Mesenchymal stem cell (in vitro differentiated cells and primary cell): ENCODE measurements at regions not wholly inside any gene's neighbourhood (a gene's known extent, or its start where the extent isn't known, plus 50 kb on each side); places are given as distances from the start of the nearest gene placed in this dataset.

Experiments used
- DNase-seq: peaks from one replicate; pipeline ENCODE4 v3.0.0-alpha.2; 2013
- H2AFZ ChIP-seq: one replicate; pipeline ENCODE4 v1.6.1; 2013; ENCODE audit warnings: low read depth, mild to moderate bottlenecking, control low read depth, inconsistent platforms, low read length, moderate library complexity
- H2AK5ac ChIP-seq: 2 replicates; pipeline ENCODE4 v1.6.1; 2013; ENCODE audit warnings: low read length, moderate library complexity, mild to moderate bottlenecking, inconsistent platforms; ENCODE audit not compliant: severe bottlenecking
- H2BK120ac ChIP-seq: one replicate; pipeline ENCODE4 v1.6.1; 2013; ENCODE audit warnings: low read depth, mild to moderate bottlenecking, inconsistent platforms, low read length, moderate library complexity
- H2BK12ac ChIP-seq, 2 experiments: one replicate each; pipeline ENCODE4 v1.6.1; 2013; ENCODE audit warnings: inconsistent platforms in 2 of 2, low read length in 2 of 2, mild to moderate bottlenecking in 2 of 2, moderate library complexity in 2 of 2, control low read depth in 1 of 2
- H2BK15ac ChIP-seq: one replicate; pipeline ENCODE4 v1.6.1; 2013; ENCODE audit warnings: mild to moderate bottlenecking, low read depth, inconsistent platforms; ENCODE audit not compliant: poor library complexity, severe bottlenecking
- H2BK5ac ChIP-seq: 2 replicates; pipeline ENCODE4 v1.6.1; 2013; ENCODE audit warnings: low read depth, mild to moderate bottlenecking, low read length, control low read depth, inconsistent platforms; ENCODE audit not compliant: poor library complexity, severe bottlenecking
- H3K14ac ChIP-seq, 2 experiments: one replicate each; pipeline ENCODE4 v1.6.1; 2013; ENCODE audit warnings: inconsistent platforms in 2 of 2, low read length in 2 of 2, control low read depth in 1 of 2, mild to moderate bottlenecking in 1 of 2, moderate library complexity in 1 of 2
- H3K18ac ChIP-seq, 2 experiments: one replicate each; pipeline ENCODE4 v1.6.1; 2013; ENCODE audit warnings: inconsistent platforms in 2 of 2, low read length in 2 of 2, control low read depth in 1 of 2, low read depth in 1 of 2, mild to moderate bottlenecking in 1 of 2
- H3K23ac ChIP-seq, 2 experiments: one replicate each; pipeline ENCODE4 v1.6.1; 2013; ENCODE audit warnings: inconsistent platforms in 2 of 2, low read length in 2 of 2, mild to moderate bottlenecking in 2 of 2, moderate library complexity in 2 of 2, control low read depth in 1 of 2
- H3K27ac ChIP-seq: 2 replicates; pipeline ENCODE4 v1.5.1; 2013; ENCODE audit warnings: mild to moderate bottlenecking, moderate library complexity, low read length, control low read depth, inconsistent platforms; ENCODE audit not compliant: poor library complexity, severe bottlenecking
- H3K27me3 ChIP-seq, 2 experiments: 2 replicates each; pipeline versions ENCODE4 v1.6.1 to v1.7.0; 2013; ENCODE audit warnings: low read length in 2 of 2, mild to moderate bottlenecking in 2 of 2, moderate library complexity in 2 of 2, control low read depth in 1 of 2, inconsistent platforms in 1 of 2; ENCODE audit not compliant: control insufficient read depth in 1 of 2, insufficient read depth in 1 of 2
- H3K36me3 ChIP-seq, 2 experiments: 2 replicates each; pipeline versions ENCODE4 v1.6.1 to v1.7.0; 2013; ENCODE audit warnings: low read length in 2 of 2, control low read depth in 1 of 2, inconsistent platforms in 1 of 2, low read depth in 1 of 2, mild to moderate bottlenecking in 1 of 2; ENCODE audit not compliant: insufficient read depth in 2 of 2, control insufficient read depth in 1 of 2
- H3K4ac ChIP-seq, 2 experiments: one replicate each; pipeline ENCODE4 v1.6.1; 2013; ENCODE audit warnings: inconsistent platforms in 2 of 2, low read length in 2 of 2, mild to moderate bottlenecking in 2 of 2, moderate library complexity in 2 of 2, control low read depth in 1 of 2, low read depth in 1 of 2
- H3K4me1 ChIP-seq: 2 replicates; pipeline ENCODE4 v1.6.1; 2013; ENCODE audit warnings: low read depth, low read length, control low read depth; ENCODE audit not compliant: control insufficient read depth, insufficient read depth
- H3K4me2 ChIP-seq: 2 replicates; pipeline ENCODE4 v1.6.1; 2013; ENCODE audit warnings: low read length, mild to moderate bottlenecking, inconsistent platforms; ENCODE audit not compliant: poor library complexity, severe bottlenecking
- H3K4me3 ChIP-seq, 2 experiments: 2 replicates each; pipeline versions ENCODE4 v1.5.1 to v1.7.0; 2013; ENCODE audit warnings: low read length in 2 of 2, mild to moderate bottlenecking in 2 of 2, control low read depth in 1 of 2, low read depth in 1 of 2; ENCODE audit not compliant: insufficient read depth in 1 of 2
- H3K79me1 ChIP-seq: replicated peaks from 2 replicates; pipeline ENCODE4 v1.6.1; 2013; ENCODE audit warnings: mild to moderate bottlenecking, control low read depth, low read length, inconsistent platforms; ENCODE audit not compliant: poor library complexity, severe bottlenecking
- H3K9ac ChIP-seq: 2 replicates; pipeline ENCODE4 v1.7.0; 2013; ENCODE audit warnings: mild to moderate bottlenecking, low read length, moderate library complexity
- H3K9me3 ChIP-seq: 2 replicates; pipeline ENCODE4 v1.7.0; 2013; ENCODE audit warnings: mild to moderate bottlenecking, low read length; ENCODE audit not compliant: control insufficient read depth
- H4K8ac ChIP-seq: one replicate; pipeline ENCODE4 v1.6.1; 2013; ENCODE audit warnings: inconsistent platforms, mild to moderate bottlenecking, low read length, moderate library complexity
- H4K91ac ChIP-seq: one replicate; pipeline ENCODE4 v1.6.1; 2013; ENCODE audit warnings: mild to moderate bottlenecking, low read length, inconsistent platforms
- WGBS: methylation state at CpG from one replicate; pipeline ENCODE4 v1.1.7; 2013; ENCODE audit warnings: mixed read lengths; 5-methylcytosine and 5-hydroxymethylcytosine counted together

DNA sequence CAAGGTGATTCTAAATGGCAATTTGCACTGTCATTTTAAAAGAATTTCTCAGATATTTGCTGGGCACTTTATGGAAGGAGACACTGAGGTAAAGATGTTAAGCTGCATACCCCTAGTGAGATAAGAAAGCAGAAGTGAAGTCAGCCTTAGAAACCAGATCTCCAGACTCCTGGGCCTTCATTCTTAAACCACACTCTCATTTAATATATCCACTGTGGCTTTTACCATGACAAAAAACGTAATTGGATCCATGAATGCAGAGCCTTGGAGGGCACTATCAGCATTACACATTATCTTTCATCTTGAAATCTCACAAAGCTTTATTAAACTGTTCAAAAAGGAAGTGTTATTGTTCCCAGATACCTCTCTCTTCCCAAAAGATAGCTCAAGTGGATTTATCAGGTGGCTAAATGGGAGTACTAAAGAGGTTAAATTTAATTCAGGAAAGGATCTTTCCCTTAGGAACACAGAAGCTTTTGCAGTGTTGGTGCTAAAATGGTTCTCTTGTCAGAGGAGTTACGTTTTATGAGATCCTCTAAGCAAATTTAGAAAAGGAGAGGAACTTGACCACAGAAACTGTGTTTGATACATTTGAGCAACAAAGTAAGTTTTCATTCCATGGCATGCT is 1060.4 kb downstream of the EFNB2 start:
- no peak overlapping the region for H3K18ac ChIP-seq
- no peak overlapping the region for H4K91ac ChIP-seq
- H3K36me3 ChIP-seq: no peaks in the 10 kb centered on the region
- H3K4me3 ChIP-seq: no peak overlapping the region
- no peak overlapping the region for H2BK12ac ChIP-seq
- H3K27me3 ChIP-seq: no peaks in the 10 kb centered on the region
- no peak overlapping the region for H2AFZ ChIP-seq
- no peak overlapping the region for H4K8ac ChIP-seq
- H3K14ac ChIP-seq: no peak overlapping the region
- no peak overlapping the region for H2BK5ac ChIP-seq
- H2AK5ac ChIP-seq: no peak overlapping the region
- H3K9ac ChIP-seq: no peak overlapping the region
- H3K4ac ChIP-seq: no peak overlapping the region
- H3K4me2 ChIP-seq: no peak overlapping the region
- H3K4me1 ChIP-seq: no peaks in the 10 kb centered on the region
- no peak overlapping the region for H2BK15ac ChIP-seq
- no peak overlapping the region for H3K27ac ChIP-seq
- no peak for DNase-seq
- H3K9me3 ChIP-seq: no peaks in the 10 kb centered on the region
- H2BK120ac ChIP-seq: no peak overlapping the region
- no peaks in the 10 kb centered on the region for H3K79me1 ChIP-seq
- WGBS: 66% methylated on average over 2 of the region's 2 CpGs
- H3K23ac ChIP-seq: no peak overlapping the region

- no peak overlapping the region for H4K8ac ChIP-seq
- no peak overlapping the region for H3K4ac ChIP-seq
- no peak overlapping the region for H2AFZ ChIP-seq
- H2BK12ac ChIP-seq: no peak overlapping the region
- no peak overlapping the region for H3K18ac ChIP-seq
- no peaks in the 10 kb centered on the region for H3K9me3 ChIP-seq
- 71% methylated on average over 1 of the region's 3 CpGs for WGBS
- H3K36me3 ChIP-seq: no peaks in the 10 kb centered on the region
- no peak overlapping the region for H3K4me2 ChIP-seq
- H3K14ac ChIP-seq: no peak overlapping the region
- no peaks in the 10 kb centered on the region for H3K79me1 ChIP-seq
- no peak overlapping the region for H3K9ac ChIP-seq
- no peak overlapping the region for H2AK5ac ChIP-seq
- H3K27ac ChIP-seq: no peak overlapping the region
- H2BK5ac ChIP-seq: no peak overlapping the region
- no peak overlapping the region for H2BK15ac ChIP-seq
- no peak for DNase-seq
- H4K91ac ChIP-seq: no peak overlapping the region
- no peaks in the 10 kb centered on the region for H3K27me3 ChIP-seq
- H3K4me1 ChIP-seq: no peaks in the 10 kb centered on the region
- no peak overlapping the region for H3K4me3 ChIP-seq
- no peak overlapping the region for H3K23ac ChIP-seq
- no peak overlapping the region for H2BK120ac ChIP-seq
These were observed 1063.8 kb downstream of the EFNB2 start for GRCh38 chr13:105471673-105472072.

- Histone ChIP-seq H2AFZ (no peak overlapping the region), H2BK15ac (no peak overlapping the region), H3K4me2 (no peak overlapping the region), H3K18ac (no peak overlapping the region), H3K9ac (no peak overlapping the region), H4K91ac (no peak overlapping the region), H3K4ac (no peak overlapping the region), H3K4me3 (no peak overlapping the region), H2BK12ac (no peak overlapping the region), H4K8ac (no peak overlapping the region), H2BK120ac (no peak overlapping the region), H3K9me3 (no peaks in the 10 kb centered on the region), H3K27ac (no peak overlapping the region), H3K14ac (no peak overlapping the region), H2BK5ac (no peak overlapping the region), H3K79me1 (no peaks in the 10 kb centered on the region), H3K4me1 (peaks cover 2% of the 10 kb centered on the region), H2AK5ac (no peak overlapping the region), H3K23ac (no peak overlapping the region), H3K36me3 (no peaks in the 10 kb centered on the region), H3K27me3 (no peaks in the 10 kb centered on the region)
- 83% methylated on average over 1 of the region's 1 CpG for WGBS
- DNase-seq: no peak
These were observed 1069.1 kb downstream of the EFNB2 start for GRCh38 chr13:105466376-105466775.

DNA sequence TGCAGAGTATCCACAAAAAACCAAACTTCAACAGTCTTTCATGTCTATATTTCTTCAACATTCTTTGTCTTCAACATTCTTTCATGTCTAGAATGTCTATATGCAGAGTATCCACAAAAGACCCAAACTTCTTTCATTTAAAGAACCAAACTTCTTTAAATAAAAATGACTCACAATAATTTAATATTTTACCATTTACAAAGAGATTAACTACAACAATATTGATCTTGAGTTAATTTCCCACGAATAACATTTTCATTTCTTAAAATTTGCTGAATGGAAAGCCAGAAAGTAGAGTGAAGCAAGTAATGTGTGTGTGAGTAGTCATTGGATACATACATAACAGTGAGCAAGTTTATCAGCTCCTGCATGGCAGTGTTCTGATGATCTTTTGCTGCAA is 1069.7 kb downstream of the EFNB2 start, which contains the start of gene DAOA:
Gene DAOA (plus strand): TSS at position 301 of the 400 bp plus-strand sequence.
- Histone ChIP-seq H2BK5ac (no peak within 1 kb of the TSS), H3K4ac (no peak within 1 kb of the TSS), H3K23ac (peak within 1 kb of the TSS in 1 of 2 experiments; percentile 93), H4K8ac (no peak within 1 kb of the TSS), H2BK15ac (no peak within 1 kb of the TSS), H2BK12ac (no peak within 1 kb of the TSS), H3K18ac (peak within 1 kb of the TSS in 1 of 2 experiments; percentile 38), H3K27me3 (no peaks in the 10 kb centered on the region), H3K4me2 (no peak within 1 kb of the TSS), H3K79me1 (no peaks in the 10 kb centered on the region), H4K91ac (no peak within 1 kb of the TSS), H2AFZ (no peak within 1 kb of the TSS), H3K4me1 (peaks cover 2% of the 10 kb centered on the region), H3K14ac (no peak within 1 kb of the TSS), H3K9ac (no peak within 1 kb of the TSS), H3K4me3 (no peak within 1 kb of the TSS), H2BK120ac (no peak within 1 kb of the TSS), H3K27ac (no peak within 1 kb of the TSS), H2AK5ac (peak within 1 kb of the TSS; percentile 18), H3K9me3 (no peaks in the 10 kb centered on the region), H3K36me3 (no peaks in the 10 kb centered on the region)
- 100% methylated on average over 1 of the region's 1 CpG for WGBS
- no peak for DNase-seq
